GM12892 (cell line): ENCODE measurements at regions not wholly inside any gene's neighbourhood (a gene's known extent, or its start where the extent isn't known, plus 50 kb on each side); places are given as distances from the start of the nearest gene placed in this dataset.

ENCODE experiments used
- DNase-seq: peaks from one replicate; pipeline ENCODE4 v3.0.0; 2011; ENCODE audit not compliant: insufficient read length
- FAIRE-seq: peaks from 2 replicates; lab custom pipeline; 2011; peaks lifted over from hg19 to GRCh38; lab: Jason Lieb, UNC
- POLR2A ChIP-seq: IDR thresholded peaks from 2 replicates; pipeline ENCODE4 v1.6.1; 2011; ENCODE audit warnings: low read depth, low read length, control low read depth
- POLR2AphosphoS5 ChIP-seq: IDR thresholded peaks from 2 replicates; pipeline ENCODE4 v1.6.1; 2011; ENCODE audit warnings: low read depth, low read length, control low read depth
- TAF1 ChIP-seq: IDR thresholded peaks from 2 replicates; pipeline ENCODE4 v1.6.1; 2011; ENCODE audit warnings: low read depth, mild to moderate bottlenecking, control low read depth, low read length, borderline replicate concordance

DNA sequence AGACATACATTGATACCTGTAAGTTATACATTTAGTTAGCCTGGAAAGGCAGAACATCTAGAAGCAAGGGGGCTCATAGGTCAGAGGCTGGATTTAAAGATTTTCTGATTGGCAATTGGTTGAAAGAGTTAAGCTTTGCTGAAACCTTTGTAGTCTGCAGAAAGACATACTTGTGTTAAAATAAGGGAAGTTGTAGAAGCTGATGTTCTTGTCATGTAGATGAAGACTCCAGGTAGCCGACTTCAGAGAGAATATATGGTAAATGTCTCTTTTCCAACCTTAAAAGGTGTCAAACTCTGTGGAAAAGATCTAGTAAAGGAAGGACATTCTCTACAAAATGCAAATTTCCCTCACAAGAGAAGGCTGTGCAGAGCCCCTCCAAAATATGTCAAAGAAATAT is 62.9 kb upstream of the ADAMTS16 start:
- TF ChIP-seq TAF1, result no peak
- no peak for TF ChIP-seq POLR2AphosphoS5
- no peak for TF ChIP-seq POLR2A
- FAIRE-seq (no peak), DNase-seq (no peak)

DNA sequence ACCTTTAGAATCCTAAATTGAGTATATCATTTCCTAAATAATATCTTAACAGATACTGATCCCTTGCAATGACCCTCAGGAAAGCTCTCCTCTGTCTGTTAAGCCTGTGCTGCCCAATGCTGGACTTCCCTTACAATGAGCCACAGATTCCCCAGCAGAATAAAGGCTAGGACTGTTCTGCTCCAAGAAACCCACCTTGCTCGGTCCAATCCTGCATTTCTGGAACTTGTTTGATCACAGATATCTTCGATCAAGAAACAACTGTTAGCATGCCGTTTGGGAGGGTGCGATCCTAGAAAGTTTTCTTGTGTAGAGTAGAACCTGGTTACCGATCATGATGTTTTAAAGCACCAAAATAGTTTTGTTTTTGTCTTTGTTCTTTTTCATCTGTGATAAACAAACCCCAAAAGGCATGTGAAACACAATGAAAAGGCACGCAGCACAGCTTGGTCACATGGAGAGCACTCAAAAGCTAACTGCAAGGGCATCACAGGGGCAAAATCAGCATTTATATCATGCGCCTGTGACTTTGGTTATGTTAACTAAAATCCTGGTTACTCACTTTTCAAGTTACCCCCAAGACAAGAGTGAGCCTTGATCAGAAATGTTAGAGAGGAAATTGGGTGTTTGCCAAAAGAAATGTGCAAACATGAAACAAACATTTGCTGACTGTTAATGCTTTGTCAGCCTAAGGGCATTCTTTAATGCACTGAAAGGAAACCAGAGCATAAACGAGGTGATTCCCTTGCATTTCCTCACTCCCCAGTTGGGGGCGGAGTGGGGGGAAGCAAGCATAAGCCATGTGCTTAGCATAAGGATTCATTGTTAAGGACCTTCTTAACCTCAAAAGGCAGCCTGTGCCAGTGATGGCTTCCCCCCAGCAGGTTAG is 61.9 kb upstream of the ADAMTS16 start:
- no peak for DNase-seq
- TF ChIP-seq POLR2A (no peak), TAF1 (no peak), POLR2AphosphoS5 (no peak)
- FAIRE-seq, result no peak

DNA sequence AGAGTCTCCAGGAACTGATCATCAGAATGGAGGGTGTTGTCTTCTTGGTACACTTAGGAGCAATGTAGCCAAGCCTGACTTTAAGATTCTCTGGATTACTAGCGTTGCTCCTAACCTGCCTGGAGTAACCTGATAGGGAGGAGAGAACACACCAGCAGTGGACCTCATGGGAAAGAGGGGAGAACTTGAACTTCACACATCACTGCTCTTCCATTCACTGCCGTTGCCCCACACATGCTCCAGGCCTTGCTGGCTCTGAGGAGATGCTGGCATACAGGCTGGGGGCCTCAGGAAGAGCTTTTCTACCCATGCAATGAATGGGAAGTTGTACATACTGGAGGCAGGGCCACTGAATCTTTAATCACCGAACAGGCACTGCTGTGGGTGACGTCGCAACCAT is 60.3 kb upstream of the ADAMTS16 start:
- FAIRE-seq (no peak), DNase-seq (no peak)
- TF ChIP-seq POLR2AphosphoS5 (no peak), TAF1 (no peak), POLR2A (no peak)

DNA sequence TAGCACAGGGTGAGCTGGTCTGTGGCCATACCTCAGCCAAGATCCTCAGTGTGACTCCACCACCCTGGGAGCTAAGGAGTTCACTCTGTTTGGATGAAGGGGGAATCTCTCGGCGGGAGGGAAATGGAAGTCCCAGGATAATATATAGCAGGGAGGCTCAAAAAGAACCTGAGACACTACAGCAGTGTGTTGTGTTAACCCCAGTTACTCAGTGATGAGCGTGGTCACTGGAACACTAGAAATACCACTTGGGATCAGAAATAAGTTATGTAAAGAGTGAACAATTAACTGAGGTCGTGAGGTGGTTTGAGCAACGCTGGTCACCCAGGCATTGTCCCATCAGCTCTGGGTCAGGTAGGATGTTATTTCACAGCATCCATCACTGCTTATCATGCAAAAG is 59.3 kb upstream of the ADAMTS16 start:
- DNase-seq, result no peak
- FAIRE-seq, result no peak
- TF ChIP-seq TAF1 (no peak), POLR2AphosphoS5 (no peak), POLR2A (no peak)

DNA sequence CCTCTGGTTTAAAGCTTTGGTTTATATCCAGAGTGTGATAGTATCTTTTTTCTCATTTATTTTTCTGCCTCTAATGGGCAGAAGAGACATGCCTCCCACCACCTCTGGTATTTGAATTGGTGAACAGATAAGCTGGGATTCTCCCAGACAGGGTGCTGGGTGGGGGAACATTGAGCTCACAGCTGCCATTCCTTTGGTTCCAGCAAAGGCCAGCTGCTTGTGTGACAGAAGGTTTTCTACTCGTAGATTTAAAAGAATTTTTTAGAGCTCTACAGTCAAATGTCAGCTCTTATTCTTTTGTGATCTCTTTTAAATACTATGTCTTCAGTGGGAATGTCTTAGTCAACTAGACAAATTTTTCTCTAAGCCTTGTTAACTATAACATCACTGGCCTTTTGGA is 54.7 kb upstream of the ADAMTS16 start:
- FAIRE-seq, result no peak
- DNase-seq, result no peak
- no peak for TF ChIP-seq POLR2A

DNA sequence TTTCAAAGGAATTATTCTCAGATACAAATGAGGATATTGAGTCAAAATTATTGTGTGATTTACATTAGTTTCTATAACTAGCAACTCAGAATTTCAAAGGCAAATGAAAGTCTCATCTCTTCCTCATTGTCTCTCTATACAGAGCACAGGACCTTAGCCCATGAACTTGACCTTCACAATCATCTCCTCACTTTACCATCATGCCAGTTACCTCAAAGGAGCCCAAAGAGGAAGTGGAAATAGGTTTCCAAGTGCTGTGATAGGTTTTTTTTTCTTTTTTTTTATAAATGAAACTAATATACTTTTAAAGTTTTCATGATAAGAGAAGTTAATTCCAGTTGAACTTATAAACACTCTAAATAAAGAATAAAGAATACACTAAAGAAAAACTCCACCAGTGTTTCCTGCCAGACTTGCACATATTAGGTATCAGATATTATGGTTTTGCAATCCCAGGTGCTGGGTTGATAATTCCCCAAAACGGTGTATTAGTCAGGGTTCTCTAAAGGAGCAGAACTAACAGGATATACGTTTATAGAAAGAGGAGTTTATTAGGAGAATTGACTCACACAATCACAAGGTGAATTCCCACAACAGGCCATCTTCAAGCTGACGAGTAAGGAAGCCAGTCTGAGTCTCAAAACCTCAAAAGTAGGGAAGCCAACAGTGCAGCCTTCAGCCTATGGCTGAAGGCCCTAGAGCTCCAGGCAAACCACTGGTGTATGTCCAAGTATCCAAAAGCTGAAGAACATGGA is 50.1 kb upstream of the ADAMTS16 start:
- TF ChIP-seq POLR2AphosphoS5, result no peak
- TF ChIP-seq POLR2A, result no peak
- DNase-seq, result no peak
- FAIRE-seq, result no peak
